ENCODE measurements at regions not wholly inside any gene's neighbourhood (a gene's known extent, or its start where the extent isn't known, plus 50 kb on each side); places are given as distances from the start of the nearest gene placed in this dataset.

GRCh38 chr10:129375171-129375570, 91.9 kb upstream of the MGMT start:
- TF ChIP-seq CTCF (IDR thresholded peaks at IDR 0.05; ENCODE audit: low read depth, low read length, missing input control) (no peak), JUND (IDR thresholded peaks at IDR 0.05) (no peak), MAX (IDR thresholded peaks at IDR 0.05) (no peak), YY1 (IDR thresholded peaks at IDR 0.05) (no peak), RXRA (IDR thresholded peaks at IDR 0.05) (no peak), EGR1 (IDR thresholded peaks at IDR 0.05; ENCODE audit: low read depth in 2 of 2) (no peak), SP1 (IDR thresholded peaks at IDR 0.05) (no peak), FOXA2 (IDR thresholded peaks at IDR 0.05) (no peak), ZBTB33 (IDR thresholded peaks at IDR 0.05) (no peak), FOXA1 (IDR thresholded peaks at IDR 0.05) (no peak), TAF1 (conservative IDR thresholded peaks at IDR 0.05) (no peak), REST (IDR thresholded peaks at IDR 0.05) (no peak), RAD21 (IDR thresholded peaks at IDR 0.05) (no peak)

Measured in liver (tissue), 3 donors.